Hepatocyte (in vitro differentiated cells): ENCODE measurements at regions not wholly inside any gene's neighbourhood (a gene's known extent, or its start where the extent isn't known, plus 50 kb on each side); places are given as distances from the start of the nearest gene placed in this dataset.

Source experiments
- CTCF ChIP-seq: fragments of 200-600 bp; sonication (generic); IDR thresholded peaks from 2 replicates; pipeline ENCODE4 v1.5.1; 2016; ENCODE audit warnings: antibody characterized with exemption, mild to moderate bottlenecking; ENCODE audit not compliant: poor library complexity
- EZH2 ChIP-seq: fragments of 200-600 bp; sonication (generic); IDR thresholded peaks from 2 replicates; pipeline ENCODE4 v1.6.1; 2016; ENCODE audit warnings: antibody characterized with exemption, mild to moderate bottlenecking, borderline replicate concordance

- TF ChIP-seq CTCF (no peak), EZH2 (no peak)
Observed at GRCh38 chr9:129397335-129397734, 219.3 kb upstream of the IER5L start.
